ENCODE measurements at regions not wholly inside any gene's neighbourhood (a gene's known extent, or its start where the extent isn't known, plus 50 kb on each side); places are given as distances from the start of the nearest gene placed in this dataset.

DNA sequence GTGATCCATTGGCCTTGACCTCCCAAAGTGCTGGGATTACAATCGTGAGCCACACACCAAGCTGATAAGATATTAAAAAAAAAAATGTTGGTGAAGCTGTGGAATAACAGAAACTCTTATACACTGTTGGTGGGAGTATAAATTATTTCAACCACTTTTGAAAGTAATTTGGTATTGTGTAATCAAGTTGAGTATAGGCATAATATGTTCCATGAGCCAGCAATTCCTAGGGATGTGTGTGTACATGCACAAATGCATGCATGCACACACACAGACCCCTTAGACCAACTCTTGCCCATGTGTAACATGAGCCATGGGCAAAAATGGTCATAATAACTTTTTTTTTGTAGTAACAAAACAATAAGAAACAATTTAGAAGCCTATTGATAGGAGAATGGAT is 130.2 kb upstream of the ANKRD28 start:
- H3K27ac ChIP-seq (ENCODE audit: low read length) = no peak overlapping the region
- H3K4me3 ChIP-seq (ENCODE audit: low read length) = no peak overlapping the region
- no peaks in the 10 kb centered on the region for H3K79me2 ChIP-seq (replicated peaks; ENCODE audit: insufficient read depth, low read length)
- no peaks in the 10 kb centered on the region for H4K20me1 ChIP-seq (ENCODE audit: insufficient read depth)
- no peak overlapping the region for H3K9ac ChIP-seq (ENCODE audit: low read length)
- H3K9me2 ChIP-seq (ENCODE audit: insufficient read depth, low read length) = no peaks in the 10 kb centered on the region
- no peaks in the 10 kb centered on the region for H3F3A ChIP-seq (ENCODE audit: insufficient read depth, low read length, poor library complexity, severe bottlenecking)
- no peak for TF ChIP-seq TAF1 (IDR thresholded peaks at IDR 0.05; ENCODE audit: low read depth)
- TF ChIP-seq, protein P1, sequence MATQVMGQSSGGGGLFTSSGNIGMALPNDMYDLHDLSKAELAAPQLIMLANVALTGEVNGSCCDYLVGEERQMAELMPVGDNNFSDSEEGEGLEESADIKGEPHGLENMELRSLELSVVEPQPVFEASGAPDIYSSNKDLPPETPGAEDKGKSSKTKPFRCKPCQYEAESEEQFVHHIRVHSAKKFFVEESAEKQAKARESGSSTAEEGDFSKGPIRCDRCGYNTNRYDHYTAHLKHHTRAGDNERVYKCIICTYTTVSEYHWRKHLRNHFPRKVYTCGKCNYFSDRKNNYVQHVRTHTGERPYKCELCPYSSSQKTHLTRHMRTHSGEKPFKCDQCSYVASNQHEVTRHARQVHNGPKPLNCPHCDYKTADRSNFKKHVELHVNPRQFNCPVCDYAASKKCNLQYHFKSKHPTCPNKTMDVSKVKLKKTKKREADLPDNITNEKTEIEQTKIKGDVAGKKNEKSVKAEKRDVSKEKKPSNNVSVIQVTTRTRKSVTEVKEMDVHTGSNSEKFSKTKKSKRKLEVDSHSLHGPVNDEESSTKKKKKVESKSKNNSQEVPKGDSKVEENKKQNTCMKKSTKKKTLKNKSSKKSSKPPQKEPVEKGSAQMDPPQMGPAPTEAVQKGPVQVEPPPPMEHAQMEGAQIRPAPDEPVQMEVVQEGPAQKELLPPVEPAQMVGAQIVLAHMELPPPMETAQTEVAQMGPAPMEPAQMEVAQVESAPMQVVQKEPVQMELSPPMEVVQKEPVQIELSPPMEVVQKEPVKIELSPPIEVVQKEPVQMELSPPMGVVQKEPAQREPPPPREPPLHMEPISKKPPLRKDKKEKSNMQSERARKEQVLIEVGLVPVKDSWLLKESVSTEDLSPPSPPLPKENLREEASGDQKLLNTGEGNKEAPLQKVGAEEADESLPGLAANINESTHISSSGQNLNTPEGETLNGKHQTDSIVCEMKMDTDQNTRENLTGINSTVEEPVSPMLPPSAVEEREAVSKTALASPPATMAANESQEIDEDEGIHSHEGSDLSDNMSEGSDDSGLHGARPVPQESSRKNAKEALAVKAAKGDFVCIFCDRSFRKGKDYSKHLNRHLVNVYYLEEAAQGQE (IDR thresholded peaks at IDR 0.05; ENCODE audit: borderline replicate concordance) = no peak
- no peak for TF ChIP-seq MXI1 (conservative IDR thresholded peaks at IDR 0.05; ENCODE audit: poor library complexity, severe bottlenecking)
- no peak for TF ChIP-seq POLR2AphosphoS5 (IDR thresholded peaks at IDR 0.05)
- TF ChIP-seq EZH2 (IDR thresholded peaks at IDR 0.05; ENCODE audit: borderline replicate concordance, insufficient read depth, low read length, poor library complexity, severe bottlenecking) = no peak
- H3K9me3 ChIP-seq (ENCODE audit: low read length) = no peaks in the 10 kb centered on the region
- H2AFZ ChIP-seq (ENCODE audit: low read depth, low read length) = no peak overlapping the region
- H3K4me2 ChIP-seq (ENCODE audit: low read length) = no peak overlapping the region
- H3K27me3 ChIP-seq (ENCODE audit: insufficient read depth, low read depth, low read length) = no peaks in the 10 kb centered on the region
- H3K36me3 ChIP-seq (ENCODE audit: insufficient read depth, low read length) = no peaks in the 10 kb centered on the region

DNA sequence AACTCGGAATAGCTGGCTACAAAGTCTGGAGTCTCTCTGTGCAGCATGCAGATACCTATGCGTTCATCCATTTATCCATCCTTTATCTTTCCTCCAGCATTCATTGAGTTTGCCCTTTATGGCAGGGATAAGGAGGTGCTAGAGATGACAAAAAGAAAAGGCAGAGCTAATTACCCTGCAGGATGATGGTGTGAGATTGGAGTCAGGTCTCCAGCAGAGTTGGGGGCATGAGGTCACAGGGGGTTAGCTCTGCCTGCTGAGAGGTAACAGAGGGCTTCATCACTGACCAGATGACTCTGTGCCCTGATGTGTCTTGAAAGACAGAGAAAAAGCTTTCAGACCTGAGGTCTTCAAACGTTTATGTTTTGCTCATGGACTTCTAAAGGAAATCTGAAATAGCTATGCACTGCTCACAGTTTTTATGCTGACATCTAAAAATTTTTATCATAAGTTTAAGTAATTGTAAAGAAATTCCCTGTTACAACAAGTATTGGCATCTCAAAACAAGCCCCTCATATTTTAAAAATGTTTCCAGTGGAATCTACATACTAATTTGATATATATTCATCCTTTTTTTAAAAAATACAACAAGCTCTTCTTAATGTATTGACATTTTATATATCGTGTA is 132.3 kb upstream of the ANKRD28 start:
- H3K36me3 ChIP-seq (ENCODE audit: insufficient read depth, low read length) = no peaks in the 10 kb centered on the region
- TF ChIP-seq EP300 (conservative IDR thresholded peaks at IDR 0.05; ENCODE audit: poor library complexity, severe bottlenecking) = no peak
- TF ChIP-seq MXI1 (conservative IDR thresholded peaks at IDR 0.05; ENCODE audit: poor library complexity, severe bottlenecking) = no peak
- no peak for TF ChIP-seq RAD21 (conservative IDR thresholded peaks at IDR 0.05)
- TF ChIP-seq TAF1 (IDR thresholded peaks at IDR 0.05; ENCODE audit: low read depth) = no peak
- no peak overlapping the region for H3K4me3 ChIP-seq (ENCODE audit: low read length)
- H3K9me3 ChIP-seq (ENCODE audit: low read length) = no peaks in the 10 kb centered on the region
- H3K9me2 ChIP-seq (ENCODE audit: insufficient read depth, low read length) = no peaks in the 10 kb centered on the region
- no peak overlapping the region for H3K4me2 ChIP-seq (ENCODE audit: low read length)
- H3K27ac ChIP-seq (ENCODE audit: low read length) = no peak overlapping the region
- H2AFZ ChIP-seq (ENCODE audit: low read depth, low read length) = no peak overlapping the region
- no peaks in the 10 kb centered on the region for H4K20me1 ChIP-seq (ENCODE audit: insufficient read depth)
- H3K9ac ChIP-seq (ENCODE audit: low read length) = no peak overlapping the region
- no peaks in the 10 kb centered on the region for H3K79me2 ChIP-seq (replicated peaks; ENCODE audit: insufficient read depth, low read length)
- no peaks in the 10 kb centered on the region for H3F3A ChIP-seq (ENCODE audit: insufficient read depth, low read length, poor library complexity, severe bottlenecking)
- H3K27me3 ChIP-seq (ENCODE audit: insufficient read depth, low read depth, low read length) = no peaks in the 10 kb centered on the region

DNA sequence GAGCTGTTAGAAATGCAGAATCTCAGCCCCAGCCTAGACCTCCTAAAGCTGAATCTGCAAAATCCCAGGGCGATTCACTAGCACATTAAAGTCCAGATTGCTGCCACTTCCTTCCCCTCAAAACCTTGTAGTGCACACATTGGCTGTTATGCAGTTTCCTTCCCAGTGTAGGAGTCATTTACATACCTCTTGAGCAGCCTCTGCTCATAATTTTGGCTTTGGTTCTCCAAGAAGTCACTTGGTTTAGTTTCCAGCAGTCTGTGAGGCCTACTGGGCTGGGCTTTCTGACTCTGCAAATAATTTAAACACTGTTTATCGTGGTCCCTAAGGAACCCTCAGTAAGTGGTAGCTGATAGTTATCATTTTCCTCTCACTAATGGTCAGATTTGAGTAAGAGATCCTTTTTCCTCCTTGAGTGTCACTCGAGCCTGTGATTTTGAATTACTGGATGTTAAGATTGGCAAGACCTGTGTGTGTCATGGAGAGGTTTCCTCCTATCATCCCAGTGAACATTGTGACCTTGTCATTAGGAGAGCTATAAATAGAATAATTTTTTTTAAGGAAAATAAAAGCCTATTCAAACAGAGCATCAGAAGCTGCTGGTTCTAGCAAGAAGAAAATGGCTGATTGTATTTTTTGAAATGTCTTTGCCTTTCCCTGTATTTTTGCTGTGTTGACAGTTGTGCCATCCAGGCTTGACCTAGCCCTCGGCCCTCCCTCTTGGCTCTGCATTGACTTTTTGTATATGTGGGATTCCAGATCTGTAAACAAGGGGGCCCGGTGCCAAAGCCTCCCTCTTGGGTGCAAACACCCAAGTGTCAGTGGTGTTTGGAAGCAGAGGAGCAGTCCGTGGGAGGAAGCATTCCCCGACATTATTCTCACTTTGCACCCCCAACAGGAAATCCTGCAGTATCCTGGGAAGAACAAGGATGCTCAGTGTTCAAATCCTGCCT is 134.8 kb upstream of the ANKRD28 start:
- Histone ChIP-seq H2AFZ (ENCODE audit: low read depth, low read length) (no peak overlapping the region), H3F3A (ENCODE audit: insufficient read depth, low read length, poor library complexity, severe bottlenecking) (no peaks in the 10 kb centered on the region), H3K9me3 (ENCODE audit: low read length) (no peaks in the 10 kb centered on the region), H3K27ac (ENCODE audit: low read length) (no peak overlapping the region), H3K79me2 (replicated peaks; ENCODE audit: insufficient read depth, low read length) (no peaks in the 10 kb centered on the region), H4K20me1 (ENCODE audit: insufficient read depth) (no peaks in the 10 kb centered on the region), H3K9ac (ENCODE audit: low read length) (no peak overlapping the region), H3K4me3 (ENCODE audit: low read length) (no peak overlapping the region), H3K36me3 (ENCODE audit: insufficient read depth, low read length) (no peaks in the 10 kb centered on the region), H3K27me3 (ENCODE audit: insufficient read depth, low read depth, low read length) (no peaks in the 10 kb centered on the region), H3K9me2 (ENCODE audit: insufficient read depth, low read length) (no peaks in the 10 kb centered on the region), H3K4me2 (ENCODE audit: low read length) (no peak overlapping the region)
- TF ChIP-seq, protein P1 (IDR thresholded peaks at IDR 0.05; ENCODE audit: borderline replicate concordance) = no peak
- peak; percentile 46 for TF ChIP-seq POLR2AphosphoS5 (IDR thresholded peaks at IDR 0.05)
